ENCODE measurements at regions not wholly inside any gene's neighbourhood (a gene's known extent, or its start where the extent isn't known, plus 50 kb on each side); places are given as distances from the start of the nearest gene placed in this dataset.

- DNase-seq = no peak
- no peak overlapping the region for H3K4me3 ChIP-seq
- H3K36me3 ChIP-seq = no peaks in the 10 kb centered on the region
- WGBS, 5 donors = 91 to 96% (median 95%) methylated on average over 5 of the region's 5 CpGs
- H3K9me3 ChIP-seq = no peaks in the 10 kb centered on the region
- H3K27ac ChIP-seq = no peak overlapping the region
- H3K27me3 ChIP-seq (replicated peaks in 1 of 7) = peaks cover 0 to 11% (median 0%) of the 10 kb centered on the region in 7 donors
- no peak for TF ChIP-seq POLR2A (IDR thresholded peaks at IDR 0.05)
- intact Hi-C loops (cut with DNase I; ENCODE audit: low total_unique reads) = no loop called here
- H3K4me1 ChIP-seq = no peaks in the 10 kb centered on the region
These were observed 180.6 kb downstream of the RPS12 start for GRCh38 chr6:132995009-132995408.

GRCh38 chr6:132995432-132995831 is 181.1 kb downstream of the RPS12 start:
- Histone ChIP-seq H3K9me3 (no peaks in the 10 kb centered on the region), H3K36me3 (no peaks in the 10 kb centered on the region), H3K4me3 (no peak overlapping the region), H3K27ac (no peak overlapping the region), H3K27me3 (replicated peaks in 1 of 7) (peaks cover 0 to 11% (median 0%) of the 10 kb centered on the region in 7 donors), H3K4me1 (no peaks in the 10 kb centered on the region)
- intact Hi-C loops (cut with DNase I; ENCODE audit: low total_unique reads) = no loop called here
- no peak for TF ChIP-seq POLR2AphosphoS5 (IDR thresholded peaks at IDR 0.05)
- no peak for TF ChIP-seq CTCF (IDR thresholded peaks at IDR 0.05 in 8 of 11, conservative IDR thresholded peaks at IDR 0.05 in 3 of 11)
- no peak for TF ChIP-seq POLR2A (IDR thresholded peaks at IDR 0.05)
- 89 to 95% (median 90%) methylated on average over 3 of the region's 3 CpGs for WGBS, 5 donors
- no peak for DNase-seq

- Histone ChIP-seq H3K4me1 (no peaks in the 10 kb centered on the region), H3K4me3 (no peak overlapping the region), H3K27ac (no peak overlapping the region), H3K9me3 (peaks cover 0 to 10% (median 0%) of the 10 kb centered on the region in 8 donors), H3K36me3 (no peaks in the 10 kb centered on the region), H3K27me3 (replicated peaks in 1 of 7) (peaks cover 0 to 11% (median 0%) of the 10 kb centered on the region in 7 donors)
- intact Hi-C loops (cut with DNase I; ENCODE audit: low total_unique reads) = no loop called here
- TF ChIP-seq POLR2AphosphoS5 (IDR thresholded peaks at IDR 0.05) (no peak), POLR2A (IDR thresholded peaks at IDR 0.05) (no peak), CTCF (IDR thresholded peaks at IDR 0.05 in 8 of 11, conservative IDR thresholded peaks at IDR 0.05 in 3 of 11) (no peak)
- DNase-seq = no peak
These were observed 184.0 kb downstream of the RPS12 start for GRCh38 chr6:132998418-132998817.

GRCh38 chr6:133001040-133001565 is 186.7 kb downstream of the RPS12 start:
- Histone ChIP-seq H3K27me3 (replicated peaks in 1 of 7) (peaks cover 0 to 8% (median 0%) of the 10 kb centered on the region in 7 donors), H3K36me3 (no peaks in the 10 kb centered on the region), H3K9me3 (peaks cover 0 to 10% (median 0%) of the 10 kb centered on the region in 8 donors), H3K4me1 (no peaks in the 10 kb centered on the region), H3K27ac (no peak overlapping the region), H3K4me3 (no peak overlapping the region)
- 52 to 79% (median 59%) methylated on average over 2 of the region's 2 CpGs for WGBS, 5 donors
- TF ChIP-seq POLR2A (IDR thresholded peaks at IDR 0.05) (no peak), POLR2AphosphoS5 (IDR thresholded peaks at IDR 0.05) (no peak), CTCF (IDR thresholded peaks at IDR 0.05 in 8 of 11, conservative IDR thresholded peaks at IDR 0.05 in 3 of 11) (no peak)
- intact Hi-C loops (cut with DNase I; ENCODE audit: low total_unique reads) = no loop called here
- DNase-seq = no peak

All from spleen (tissue), 11 donors.